Activated T-helper 1 cell treated with Interleukin-2 at 50 U/mL for 16 hours (primary cell): ENCODE measurements at regions not wholly inside any gene's neighbourhood (a gene's known extent, or its start where the extent isn't known, plus 50 kb on each side); places are given as distances from the start of the nearest gene placed in this dataset.

ENCODE experiments used
- DNase-seq: peaks from one replicate; pipeline ENCODE4 v3.0.0-alpha.2; 2020; ENCODE audit warnings: low read depth

- DNase-seq: no peak
Measured at GRCh38 chr10:43715334-43715733, 66.7 kb upstream of the ZNF32 start.

GRCh38 chr10:43712821-43713584 lies 64.3 kb upstream of the ZNF32 start:
- no peak for DNase-seq

- no peak for DNase-seq
Measured at GRCh38 chr10:43710772-43711471, 62.2 kb upstream of the ZNF32 start.

- DNase-seq: no peak
Measured at GRCh38 chr10:43708262-43708661, 59.6 kb upstream of the ZNF32 start.

DNA sequence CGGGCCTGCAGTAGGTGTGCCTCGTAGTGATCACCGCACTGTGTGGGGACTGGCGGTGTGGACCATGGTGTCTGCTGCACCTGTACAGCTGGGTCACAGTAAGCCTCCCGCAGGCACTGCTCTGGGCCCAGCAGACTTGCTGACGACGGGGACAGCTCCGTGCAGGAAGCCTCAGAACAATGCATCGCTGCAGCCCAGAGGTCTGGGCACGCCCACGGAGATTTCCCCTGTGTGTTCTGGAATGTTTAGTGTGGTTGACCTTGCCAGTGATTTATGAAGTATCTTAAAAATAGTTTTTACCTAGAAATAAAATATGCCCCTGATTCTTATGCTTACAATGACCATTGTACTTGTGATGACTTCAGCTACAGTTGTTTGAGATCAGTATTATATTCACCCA lies 59.1 kb upstream of the ZNF32 start:
- no peak for DNase-seq

DNA sequence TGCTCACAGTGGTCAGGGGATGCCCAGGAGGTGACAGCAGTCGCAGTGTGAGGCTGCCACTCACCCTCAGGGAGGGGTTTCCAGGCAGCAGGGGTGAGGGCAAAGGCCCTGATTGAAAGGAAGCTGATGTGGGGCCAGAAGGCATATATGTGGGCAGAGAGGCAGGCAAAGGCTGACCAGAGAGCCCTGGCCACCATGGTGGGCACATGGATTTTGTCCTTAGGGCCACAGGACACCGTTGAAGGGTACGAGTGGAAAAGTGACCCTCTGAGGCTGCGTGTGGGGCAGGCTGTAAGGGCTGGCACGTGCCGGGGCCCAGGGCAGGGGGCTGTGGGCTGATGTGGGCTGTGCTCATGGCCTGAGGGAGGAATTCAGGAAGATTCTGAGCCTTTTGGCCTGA lies 57.5 kb upstream of the ZNF32 start:
- DNase-seq: no peak

DNA sequence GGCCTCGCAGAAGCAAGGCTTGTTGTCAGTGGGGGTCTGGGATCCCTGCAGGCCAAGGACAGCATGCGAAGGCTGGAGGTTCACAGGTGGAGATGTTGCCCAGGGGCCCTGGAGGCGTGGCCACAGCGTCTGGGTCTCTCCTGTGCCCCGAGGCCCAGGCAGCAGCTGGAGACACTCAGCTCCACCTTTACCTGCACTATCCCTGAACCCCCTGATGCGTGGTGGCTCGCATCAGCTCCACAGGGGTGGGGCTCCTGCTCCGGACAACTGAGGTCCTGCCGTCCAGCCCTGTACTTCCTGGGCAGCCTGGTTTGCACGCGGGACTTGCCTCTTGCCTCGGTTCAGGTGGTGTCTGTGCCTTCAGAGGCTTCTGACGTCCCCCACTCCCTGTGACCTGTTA lies 54.6 kb upstream of the ZNF32 start:
- DNase-seq: no peak

- no peak for DNase-seq
Measured at GRCh38 chr10:43702936-43703281, 54.2 kb upstream of the ZNF32 start.

DNA sequence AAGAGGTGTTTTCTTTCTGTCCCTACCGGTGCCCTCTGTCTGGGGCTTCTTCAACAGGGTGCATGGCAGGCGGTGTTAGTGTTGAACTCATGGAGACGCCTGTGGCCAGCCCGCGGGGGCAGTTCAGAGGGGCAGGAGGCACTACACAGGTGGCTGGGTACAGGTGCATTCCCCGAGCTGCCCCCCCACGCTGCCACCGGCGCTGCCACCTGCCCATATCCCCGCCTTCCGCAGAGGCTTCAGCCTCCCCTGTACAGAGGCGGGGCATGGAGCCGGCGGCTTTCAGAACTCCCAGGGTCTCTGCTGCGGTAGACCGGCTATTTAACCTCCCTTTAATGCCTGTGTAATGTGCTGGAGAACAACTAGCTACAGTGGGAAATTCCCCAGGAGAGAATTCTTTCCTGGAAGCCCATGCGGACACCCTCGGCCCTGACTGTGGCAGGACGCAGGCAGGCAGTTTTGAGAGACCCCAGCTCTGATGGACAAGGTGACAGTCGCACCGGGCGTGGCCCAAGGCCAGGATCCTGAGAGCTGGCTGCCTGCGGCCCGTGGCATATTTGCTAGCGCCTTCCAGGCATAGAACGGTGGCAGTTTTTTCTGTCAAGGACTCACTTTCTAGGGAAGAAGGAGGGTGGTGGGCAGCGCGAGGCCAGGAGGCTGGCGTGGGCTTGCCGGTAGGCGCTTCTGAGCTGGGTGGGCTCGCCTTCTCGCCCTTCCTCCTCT lies 53.7 kb upstream of the ZNF32 start:
- DNase-seq: no peak

GRCh38 chr10:43701295-43701694 lies 52.6 kb upstream of the ZNF32 start:
- no peak for DNase-seq

GRCh38 chr10:43700306-43700705 lies 51.6 kb upstream of the ZNF32 start:
- DNase-seq: no peak

GRCh38 chr10:43699516-43699915 lies 50.8 kb upstream of the ZNF32 start:
- DNase-seq: no peak
